ENCODE measurements at regions not wholly inside any gene's neighbourhood (a gene's known extent, or its start where the extent isn't known, plus 50 kb on each side); places are given as distances from the start of the nearest gene placed in this dataset.

DNA sequence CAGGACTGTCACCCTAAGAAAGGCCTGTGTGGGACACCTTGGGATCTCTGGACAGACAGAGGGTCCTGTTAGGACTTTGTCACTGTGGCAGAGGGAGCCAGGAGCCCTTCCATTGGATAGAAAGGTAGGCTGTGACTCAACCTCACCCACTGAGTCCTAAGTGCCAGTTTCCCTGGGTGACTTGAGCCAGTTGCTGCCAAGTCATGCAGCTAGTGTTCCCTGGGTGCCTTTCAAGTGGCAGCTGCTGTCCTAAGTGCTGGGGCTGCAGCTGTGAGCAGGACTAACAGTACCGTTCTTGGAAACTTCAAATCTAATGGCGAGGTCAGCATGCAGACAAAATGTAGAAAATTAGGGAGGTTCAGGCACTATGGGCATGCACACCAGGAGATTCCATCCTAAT is 393.7 kb downstream of the TMEM135 start:
- DNase-seq (ENCODE audit: low read depth in 2 of 2), result no peak

DNA sequence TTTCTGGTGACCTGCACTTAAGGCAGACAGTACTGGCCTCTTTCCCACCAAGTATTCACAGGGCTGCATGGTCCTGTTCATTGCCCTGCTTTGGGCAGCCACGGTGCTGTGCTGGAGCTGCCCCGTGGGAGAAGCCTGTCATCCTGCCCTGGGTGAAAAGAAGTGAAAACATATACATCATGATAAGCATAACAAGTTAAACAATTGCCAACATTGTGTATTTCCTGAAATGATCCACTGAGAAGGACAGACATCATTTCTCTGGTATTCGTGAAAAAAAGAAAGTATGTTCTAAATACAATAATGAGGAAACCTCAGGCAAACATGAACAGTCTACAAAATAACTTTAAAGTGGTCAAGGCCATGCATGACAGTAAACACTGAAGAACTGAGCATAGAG is 393.1 kb downstream of the TMEM135 start:
- DNase-seq (ENCODE audit: low read depth in 2 of 2), result peak in 1 of 2 donors; percentile 2

DNA sequence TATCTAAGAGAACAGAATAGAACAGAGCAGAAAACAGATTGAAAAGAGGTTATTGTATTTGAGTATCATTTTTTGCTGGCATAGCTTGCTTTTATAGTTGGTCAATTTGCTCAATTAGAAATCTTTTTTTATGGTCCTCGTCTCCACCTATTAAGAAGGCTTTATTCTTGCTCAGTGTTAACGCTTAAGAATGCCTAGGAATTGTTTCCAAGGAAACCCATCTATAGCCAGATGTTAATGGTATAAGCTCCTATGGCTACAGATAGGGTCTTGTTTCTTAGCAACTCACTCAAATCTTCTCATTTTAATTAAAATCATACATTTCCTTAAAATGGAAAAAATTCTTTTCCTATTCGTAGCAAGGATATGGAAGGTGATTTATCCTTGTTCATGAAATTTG is 392.3 kb downstream of the TMEM135 start:
- DNase-seq (ENCODE audit: low read depth in 2 of 2), result no peak

DNA sequence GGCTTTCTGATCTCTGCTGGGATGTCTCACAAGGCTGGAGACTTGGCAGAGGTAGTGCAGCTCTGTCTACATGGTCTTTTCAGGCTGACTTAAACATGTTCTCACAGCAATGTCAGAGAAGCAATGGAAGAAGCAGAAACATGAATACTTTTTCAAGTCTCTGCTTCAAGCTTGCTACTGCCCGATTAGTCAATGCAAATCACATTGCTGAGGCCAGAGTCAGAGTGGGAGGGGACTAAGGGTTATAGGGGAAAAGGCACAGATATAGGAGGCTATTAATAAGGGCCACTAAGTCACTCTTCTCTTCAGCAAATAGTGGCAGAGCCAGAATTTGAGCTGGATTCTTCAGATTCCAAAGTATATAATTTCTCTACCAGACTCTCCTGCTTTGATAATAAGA is 390.5 kb downstream of the TMEM135 start:
- no peak for DNase-seq (ENCODE audit: low read depth in 2 of 2)

DNA sequence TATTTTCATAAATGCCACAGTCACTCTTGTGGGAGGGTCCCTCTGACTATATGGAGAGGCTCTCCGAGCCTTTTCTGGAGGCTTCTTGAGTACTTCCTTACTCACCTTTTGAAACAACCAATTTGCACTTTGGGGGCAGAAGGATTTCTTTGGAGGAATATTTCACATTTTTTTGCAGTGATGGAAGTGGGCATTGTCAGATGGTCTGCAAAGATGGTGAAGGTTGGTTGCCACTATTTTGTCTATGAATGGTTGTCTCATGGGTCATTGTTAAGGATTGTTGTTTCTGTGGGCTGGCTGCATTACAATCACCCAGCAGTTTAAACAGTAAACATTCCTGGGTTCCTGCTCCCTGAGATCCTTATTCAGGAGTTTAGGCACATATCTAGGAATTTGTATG is 388.2 kb downstream of the TMEM135 start:
- DNase-seq (ENCODE audit: low read depth in 2 of 2), result no peak

DNA sequence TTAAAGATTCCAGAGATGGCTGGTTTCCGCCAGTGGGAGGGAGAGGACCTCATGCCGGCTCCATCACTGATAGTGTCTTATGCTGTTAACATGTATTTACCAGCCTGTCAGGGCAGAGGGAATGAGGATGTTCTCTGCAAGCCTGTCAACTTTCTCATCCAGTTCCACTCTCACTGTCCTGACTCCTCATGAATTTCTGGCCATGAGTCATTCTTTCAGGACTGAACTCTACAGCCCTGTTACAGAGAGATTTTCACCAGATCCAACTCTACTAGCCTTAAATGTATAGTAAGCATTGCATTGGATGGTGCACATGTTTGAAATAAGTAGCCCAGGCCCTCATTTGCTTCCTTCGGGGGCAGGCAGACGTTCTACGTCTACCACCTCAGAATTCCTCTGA is 387.7 kb downstream of the TMEM135 start:
- no peak for DNase-seq (ENCODE audit: low read depth in 2 of 2)

DNA sequence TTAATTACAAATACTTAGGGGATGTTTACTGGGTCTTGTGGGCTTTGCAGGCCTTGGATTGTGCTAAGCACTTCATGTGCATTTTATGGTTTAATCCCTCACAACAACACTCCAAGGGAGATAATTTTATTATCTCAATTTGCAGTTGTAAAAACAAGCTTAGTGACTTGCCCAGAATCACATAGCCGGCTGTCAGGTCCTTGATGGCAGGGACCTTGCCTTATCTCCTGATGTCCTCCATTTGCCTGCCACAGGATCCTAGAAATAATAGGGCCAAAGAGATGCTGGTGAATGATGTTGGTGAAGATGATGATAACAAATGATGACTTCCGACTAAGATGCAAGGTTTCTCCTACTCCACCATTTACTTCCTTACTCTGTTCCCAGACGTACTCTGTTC is 385.4 kb downstream of the TMEM135 start:
- no peak for DNase-seq (ENCODE audit: low read depth in 2 of 2)

DNA sequence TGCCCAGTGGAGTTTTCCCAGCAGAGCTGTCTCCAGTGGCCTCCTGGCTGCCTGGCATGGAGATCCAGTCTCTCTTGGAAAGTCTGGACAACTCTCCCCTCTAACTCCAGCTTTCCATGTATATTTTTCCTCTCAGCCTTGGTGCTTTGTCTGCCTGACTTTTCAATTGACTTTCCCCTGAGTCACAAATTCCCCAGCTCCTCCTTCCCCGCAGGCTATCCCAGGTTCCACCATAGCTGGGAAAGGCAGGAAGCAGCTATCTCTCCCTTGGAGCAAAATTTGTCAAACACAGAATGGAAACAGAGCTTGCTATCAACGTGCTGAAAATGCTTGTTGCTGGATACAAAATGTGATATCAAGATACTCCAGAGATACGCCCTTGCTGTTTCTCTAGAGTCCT is 384.8 kb downstream of the TMEM135 start:
- peak in 1 of 2 donors; percentile 22 for DNase-seq (ENCODE audit: low read depth in 2 of 2)

DNA sequence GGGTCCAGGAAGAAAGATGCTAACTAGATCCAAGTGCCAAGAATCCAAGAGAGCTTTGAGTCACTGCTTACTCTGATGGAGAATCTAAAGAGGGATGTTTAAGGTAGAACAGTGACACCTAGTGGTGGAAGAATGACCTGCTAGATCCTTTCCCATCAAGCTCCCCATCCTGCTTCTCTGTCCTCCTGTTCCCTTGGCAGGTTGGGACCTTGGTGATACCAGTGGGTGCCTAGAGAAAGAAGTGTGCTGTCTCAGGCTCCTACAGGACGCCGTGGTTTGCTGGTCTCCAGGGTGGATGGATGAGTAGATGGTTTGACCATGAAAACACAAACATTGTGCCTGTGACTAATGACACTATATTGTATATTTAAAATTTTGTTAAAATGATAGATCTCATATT is 383.7 kb downstream of the TMEM135 start:
- peak; percentile 89 for DNase-seq (ENCODE audit: low read depth in 2 of 2)

DNA sequence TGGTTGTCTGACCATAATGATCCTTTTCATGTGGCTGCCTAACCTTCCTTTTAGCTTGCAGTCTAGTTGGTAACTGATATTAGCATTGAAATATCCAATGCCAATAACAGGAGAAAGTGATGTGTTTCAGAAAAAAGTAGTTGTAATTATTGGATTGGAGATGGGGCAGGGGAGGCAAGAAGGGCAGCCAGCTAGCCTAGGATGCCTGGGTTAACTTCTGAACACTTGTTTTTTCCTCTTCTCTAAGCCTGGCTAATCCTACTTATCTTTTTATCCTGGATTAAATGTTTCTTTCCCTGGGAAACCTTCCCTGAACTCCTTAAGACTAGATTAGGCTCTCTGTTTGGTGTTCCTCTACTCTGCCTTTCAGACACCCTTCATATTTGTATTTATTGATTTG is 380.2 kb downstream of the TMEM135 start:
- DNase-seq (ENCODE audit: low read depth in 2 of 2), result no peak

DNA sequence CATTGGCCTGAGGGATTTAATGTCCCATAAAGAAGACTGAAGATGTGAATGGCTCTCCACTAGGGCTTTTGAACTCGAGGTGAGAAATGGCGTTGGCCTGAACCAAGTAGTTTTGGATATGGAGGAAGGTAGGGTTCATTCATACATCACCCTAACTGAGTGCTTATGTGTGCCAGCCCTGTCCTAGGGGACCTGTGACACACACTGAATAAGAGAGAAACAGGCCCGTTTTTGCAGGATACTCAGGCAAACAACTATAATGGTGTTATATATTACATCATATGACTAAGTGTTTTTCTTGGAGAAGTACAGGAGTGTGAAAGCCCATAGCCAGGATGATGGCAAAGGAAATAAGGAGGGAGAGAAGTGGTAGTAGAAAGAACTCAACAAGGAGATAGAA is 368.1 kb downstream of the TMEM135 start:
- no peak for DNase-seq (ENCODE audit: low read depth in 2 of 2)

DNA sequence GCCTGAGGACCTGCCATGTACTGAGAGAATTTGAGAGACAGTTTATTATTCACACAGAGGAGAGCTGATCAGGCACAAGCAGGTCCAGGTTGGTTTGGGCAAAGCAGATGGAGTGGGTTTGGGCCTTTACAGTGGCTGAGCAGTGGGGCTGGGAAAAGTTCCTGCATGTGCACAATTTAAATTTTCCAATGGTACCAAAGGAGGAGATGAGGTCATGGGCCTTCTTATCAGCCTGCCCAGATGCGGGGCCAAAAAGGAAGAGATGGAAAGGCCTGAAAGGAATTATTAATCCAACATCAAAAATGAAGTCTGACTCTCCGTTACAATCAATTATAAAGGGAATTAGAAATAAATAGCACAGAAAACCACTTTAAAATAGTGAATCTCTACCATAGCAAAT is 367.6 kb downstream of the TMEM135 start:
- no peak for DNase-seq (ENCODE audit: low read depth in 2 of 2)

DNA sequence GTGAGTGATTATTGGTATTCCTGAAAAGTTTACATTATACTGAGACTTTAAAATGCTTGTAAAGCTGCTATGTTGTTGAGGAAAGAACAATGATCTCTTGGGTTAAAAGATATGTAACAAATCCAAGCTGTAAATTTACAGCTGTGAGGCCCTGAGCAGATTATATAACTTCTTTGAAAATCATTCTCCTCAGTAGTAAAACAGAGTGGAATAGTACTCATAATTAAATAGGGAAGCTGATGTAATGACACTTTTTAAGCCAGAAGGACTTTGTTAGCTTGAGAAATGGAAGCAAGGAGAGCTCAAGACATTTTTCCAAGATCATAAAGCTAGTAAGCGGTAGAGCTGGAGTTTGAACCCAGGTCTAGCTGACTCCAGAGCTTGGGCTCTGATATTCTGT is 363.9 kb downstream of the TMEM135 start:
- no peak for DNase-seq (ENCODE audit: low read depth in 2 of 2)

DNA sequence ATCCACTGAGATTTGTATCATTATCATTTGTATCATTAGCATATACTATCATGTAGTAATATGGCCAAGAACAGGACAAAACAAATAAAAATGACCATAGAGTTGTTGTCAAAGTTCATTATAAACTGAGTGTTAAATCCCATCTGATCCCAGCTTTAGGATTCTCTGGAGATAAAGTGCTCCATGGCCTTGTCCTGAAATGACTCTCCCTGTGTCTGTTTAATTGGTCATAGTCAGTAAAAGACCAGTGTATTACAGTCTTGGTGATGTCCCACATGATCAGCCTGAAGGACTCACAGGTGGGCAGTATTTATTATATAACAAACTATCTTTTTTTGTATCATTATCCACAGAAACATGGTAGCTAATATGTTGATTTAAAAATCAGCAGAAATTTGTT is 361.6 kb downstream of the TMEM135 start:
- no peak for DNase-seq (ENCODE audit: low read depth in 2 of 2)

DNA sequence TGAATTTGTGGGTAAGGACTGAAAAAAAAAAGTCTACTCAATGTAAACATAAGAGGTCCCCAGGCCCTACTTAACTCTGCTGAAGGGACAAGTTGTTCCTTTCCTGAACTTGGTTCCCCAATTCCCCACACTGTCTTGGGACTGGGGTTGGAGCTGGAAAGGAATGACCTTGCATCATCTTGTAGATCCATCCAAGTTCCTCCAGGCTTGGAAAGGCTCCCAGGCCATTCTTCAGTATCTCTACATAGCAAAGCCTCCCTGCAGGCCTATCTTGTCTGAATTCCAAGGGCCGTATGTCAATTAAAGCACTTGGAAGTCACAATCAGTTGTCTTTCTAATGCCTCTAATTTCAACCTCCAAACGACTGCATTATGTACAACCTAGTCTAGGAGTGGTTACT is 361.2 kb downstream of the TMEM135 start:
- no peak for DNase-seq (ENCODE audit: low read depth in 2 of 2)

DNA sequence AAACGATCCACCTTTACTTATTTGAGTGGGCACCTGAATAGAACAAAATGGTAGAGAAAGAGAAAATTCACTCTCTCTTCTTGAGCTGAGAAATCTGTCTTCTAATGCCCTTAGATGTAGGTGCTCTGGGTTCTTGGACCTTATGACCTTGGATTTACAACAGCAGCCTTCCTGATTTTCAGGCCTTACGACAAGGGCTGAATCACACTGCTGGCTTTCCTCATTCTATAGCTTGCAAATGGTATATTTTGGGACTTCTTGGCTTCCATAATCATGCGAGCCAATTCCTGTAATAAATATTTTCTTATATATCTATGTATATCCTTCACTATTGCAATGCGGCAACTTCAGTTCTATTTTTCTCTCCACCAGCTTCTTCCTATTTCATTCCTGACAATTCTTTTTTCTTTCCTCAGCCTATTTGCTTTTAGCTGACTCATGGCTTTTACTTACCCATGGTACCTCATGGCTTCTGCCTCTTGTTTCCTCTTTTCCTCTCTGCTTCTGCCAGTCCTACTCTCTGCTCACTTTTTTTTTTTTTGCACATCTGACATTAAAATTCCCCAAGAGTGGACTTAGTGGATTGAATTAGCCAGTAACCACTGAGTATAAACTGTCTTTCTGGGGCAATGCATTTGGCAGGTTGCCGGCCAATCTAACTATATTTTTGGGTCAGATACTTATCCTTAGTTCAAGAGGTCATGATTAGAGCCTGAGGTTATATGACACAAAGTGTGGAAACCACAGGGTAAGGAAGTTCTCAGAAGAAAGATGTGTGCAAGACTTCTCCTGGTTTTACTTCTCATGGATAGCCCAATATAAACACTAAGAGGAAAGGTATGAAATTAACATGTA is 359.5 kb downstream of the TMEM135 start:
- DNase-seq (ENCODE audit: low read depth in 2 of 2), result no peak

DNA sequence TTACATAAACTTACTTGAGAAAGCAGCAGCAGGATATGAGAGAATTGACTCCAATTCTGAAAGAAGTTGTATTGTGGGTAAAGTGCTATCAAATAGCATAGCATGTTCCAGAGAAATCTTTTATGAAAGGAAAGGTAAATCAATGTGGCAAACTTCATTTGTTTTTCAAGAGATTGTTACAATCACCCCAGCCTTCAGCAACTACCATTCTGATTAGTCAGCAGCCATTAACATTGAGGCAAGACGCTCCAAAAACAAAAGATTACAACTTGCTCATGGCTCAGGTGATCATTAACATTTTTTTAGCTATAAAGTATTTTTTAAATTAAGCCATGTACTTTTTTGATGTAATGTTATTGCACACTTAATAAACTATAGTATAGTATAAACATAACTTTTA is 357.2 kb downstream of the TMEM135 start:
- DNase-seq (ENCODE audit: low read depth in 2 of 2), result no peak

DNA sequence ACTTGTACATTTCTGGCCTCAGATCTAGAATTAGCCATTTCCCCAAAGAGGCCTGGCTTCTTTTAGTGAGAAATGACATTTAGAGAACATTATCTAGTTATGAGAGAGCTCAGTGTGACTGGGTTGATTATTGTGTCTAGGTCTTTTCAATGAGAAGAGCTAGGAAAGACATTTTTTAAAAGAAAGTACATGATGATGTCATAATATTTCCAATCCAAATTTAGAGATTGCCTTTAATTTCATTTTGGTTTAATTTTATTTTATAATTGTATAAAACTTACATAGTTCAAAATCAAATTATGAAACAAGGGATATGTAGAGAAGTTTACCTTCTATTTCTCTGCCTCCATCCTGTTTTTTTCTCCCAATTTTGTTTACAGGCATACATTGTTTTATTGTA is 354.9 kb downstream of the TMEM135 start:
- no peak for DNase-seq (ENCODE audit: low read depth in 2 of 2)

DNA sequence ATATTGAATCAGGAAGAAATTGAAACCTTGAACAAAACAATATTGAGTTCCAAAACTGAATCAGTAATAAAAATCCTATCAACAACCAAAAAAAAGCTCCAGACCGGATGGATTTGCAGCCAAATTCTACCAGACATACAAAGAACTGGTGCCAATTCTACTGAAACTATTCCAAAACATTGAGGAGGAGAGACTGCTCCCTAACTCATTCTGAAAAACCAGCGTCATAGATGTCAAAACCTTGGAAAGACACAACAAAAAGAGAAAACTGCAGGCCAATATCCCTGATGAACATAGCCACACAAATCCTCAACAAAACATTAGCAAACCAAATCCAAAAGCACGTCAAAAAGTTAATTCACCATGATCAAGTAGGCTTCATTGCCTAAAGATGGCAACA is 353.8 kb downstream of the TMEM135 start:
- DNase-seq (ENCODE audit: low read depth in 2 of 2), result peak in 1 of 2 donors; percentile 50

DNA sequence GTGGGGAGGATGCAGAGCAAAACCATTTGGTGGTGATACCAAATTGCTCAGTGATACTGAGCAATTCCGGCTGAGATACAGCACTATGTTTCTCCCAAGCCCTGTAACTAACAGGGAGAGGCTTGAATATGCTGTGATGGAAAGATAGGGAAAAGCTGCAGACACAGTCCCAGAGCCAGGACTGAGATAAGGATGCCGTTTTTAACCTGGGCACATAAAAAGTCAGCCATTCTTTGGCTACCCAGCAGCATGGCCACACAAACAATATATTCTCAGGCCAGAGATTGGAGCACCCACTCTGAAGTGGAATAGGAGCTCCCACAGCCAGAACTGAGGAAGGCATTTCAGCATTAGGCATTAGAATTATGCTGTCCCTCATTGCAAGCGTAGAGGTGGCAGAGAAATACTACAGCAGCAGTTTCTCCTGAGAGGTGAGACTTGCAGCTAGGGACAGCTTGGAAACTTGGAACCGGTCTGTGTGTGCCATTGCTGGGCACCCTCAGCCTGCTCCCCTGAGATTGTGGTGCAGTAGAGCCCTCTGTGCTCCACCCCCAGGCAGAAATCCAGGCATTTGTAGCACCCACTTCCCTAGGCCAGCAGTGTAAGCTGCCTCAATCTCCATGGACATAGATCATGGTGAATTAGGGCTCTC is 346.5 kb downstream of the TMEM135 start:
- no peak for DNase-seq (ENCODE audit: low read depth in 2 of 2)

DNA sequence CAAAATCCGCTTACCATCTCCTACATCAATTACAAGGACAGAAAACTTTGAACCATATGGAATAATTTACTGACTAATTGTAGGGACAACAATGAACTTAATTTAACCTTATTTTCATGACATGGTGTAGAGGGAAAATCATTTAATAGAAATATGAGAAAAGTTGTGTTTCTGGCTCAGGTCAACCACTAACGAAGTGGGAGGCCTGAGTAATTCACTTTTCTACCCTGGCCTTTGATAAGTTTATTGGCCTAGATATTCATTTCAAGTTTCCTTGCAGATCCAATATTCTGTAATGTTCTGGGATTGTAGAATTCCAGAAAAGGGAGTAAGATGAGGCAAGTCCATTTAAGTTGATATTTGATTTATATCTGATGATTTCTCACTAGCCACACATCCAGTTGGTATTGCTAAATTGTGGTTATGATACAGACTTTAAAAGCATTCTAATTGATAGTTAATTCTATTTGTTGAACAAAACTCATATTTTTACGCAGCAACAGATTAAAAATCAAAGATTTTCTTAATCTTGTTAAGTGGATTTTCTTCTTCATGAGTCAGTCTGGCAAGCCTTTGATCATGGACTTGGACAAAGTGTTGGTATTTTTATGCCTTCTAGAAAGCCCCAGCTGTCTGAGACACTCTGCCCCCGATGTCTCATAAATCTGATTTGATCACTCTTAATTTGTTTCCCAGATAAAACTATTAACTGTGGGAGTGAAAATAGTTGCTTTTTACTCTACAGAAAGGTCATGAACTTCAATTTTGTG is 336.5 kb downstream of the TMEM135 start:
- DNase-seq (ENCODE audit: low read depth in 2 of 2), result no peak
